Right cardiac atrium (tissue), 5 donors: ENCODE measurements at regions not wholly inside any gene's neighbourhood (a gene's known extent, or its start where the extent isn't known, plus 50 kb on each side); places are given as distances from the start of the nearest gene placed in this dataset.

Source experiments
- ATAC-seq, 2 donors: fragments of 200-7000 bp; cut with Tn5 transposase; one replicate each; pipeline versions ENCODE4 v1.8.0 to v1.9.1; 2020; ENCODE audit warnings: moderate library complexity in 2 of 2, mild to moderate bottlenecking in 1 of 2
- DNase-seq, 3 donors: peaks; one replicate each; pipeline ENCODE4 v3.0.0-alpha.2; 2020
- H3K27ac ChIP-seq: one replicate; pipeline ENCODE4 v1.5.1; 2013; ENCODE audit warnings: mild to moderate bottlenecking, low read length, control low read depth, moderate library complexity
- H3K27me3 ChIP-seq: one replicate; pipeline ENCODE4 v1.6.1; 2013; ENCODE audit not compliant: control insufficient read depth, insufficient read depth
- H3K4me1 ChIP-seq: one replicate; pipeline ENCODE4 v1.6.1; 2013; ENCODE audit warnings: low read length; ENCODE audit not compliant: control insufficient read depth, insufficient read depth
- H3K4me3 ChIP-seq: one replicate; pipeline ENCODE4 v1.5.1; 2013; ENCODE audit warnings: low read length, control low read depth
- H3K9me3 ChIP-seq: one replicate; pipeline ENCODE4 v1.6.1; 2013; ENCODE audit warnings: low read length; ENCODE audit not compliant: control insufficient read depth
- WGBS: extraction: QIAGEN DNeasy Blood & Tissue Kit; methylation state at CpG from one replicate; pipeline ENCODE4 v1.1.7; 2013; 5-methylcytosine and 5-hydroxymethylcytosine counted together
- intact Hi-C, 4 donors: fragments of 100-400 bp; cut with DNase I; formaldehyde crosslinking; loops; one replicate each; pipeline versions ENCODE4 v1.11.0 to v1.14.0; 2022 to 2023
- donor health status: healthy with polysubstance abuse.
- donor health status: DM: no; HTN: yes; CAD: no.
- donor health status: DM: no; HTN: no; CAD: no.
- donor health status: DM: no; HTN: yes; CAD: no; lungs with severe emphysema.
- donor health status: DM: yes; HTN: yes; CAD: no.

- intact Hi-C loops = no loop called here
- H3K4me1 ChIP-seq = no peaks in the 10 kb centered on the region
- DNase-seq (no peak), ATAC-seq (no peak)
- WGBS = 63% methylated on average over 3 of the region's 3 CpGs
- no peak overlapping the region for H3K4me3 ChIP-seq
- no peaks in the 10 kb centered on the region for H3K9me3 ChIP-seq
- H3K27me3 ChIP-seq = no peaks in the 10 kb centered on the region
- H3K27ac ChIP-seq = no peak overlapping the region
These were observed 433.6 kb downstream of the PTPRU start for GRCh38 chr1:29669912-29670311.

- intact Hi-C loops = no loop called here
These were observed 433.0 kb downstream of the PTPRU start for GRCh38 chr1:29669158-29669871.

GRCh38 chr1:29668551-29669157 lies 432.3 kb downstream of the PTPRU start:
- intact Hi-C loops = no loop called here

More at GRCh38 chr1:29669158-29669871, 433.0 kb downstream of the PTPRU start:
- H3K27me3 ChIP-seq = peaks cover under 1% of the 10 kb centered on the region
- ATAC-seq (peak in 1 of 2 donors; percentile 31), DNase-seq (no peak)
- no peak overlapping the region for H3K27ac ChIP-seq
- no peaks in the 10 kb centered on the region for H3K4me1 ChIP-seq
- no peak overlapping the region for H3K4me3 ChIP-seq
- 71% methylated on average over 10 of the region's 10 CpGs for WGBS
- H3K9me3 ChIP-seq = no peaks in the 10 kb centered on the region

GRCh38 chr1:29667951-29668350 lies 431.6 kb downstream of the PTPRU start:
- intact Hi-C loops = no loop called here
- Histone ChIP-seq H3K4me1 (no peaks in the 10 kb centered on the region), H3K9me3 (no peaks in the 10 kb centered on the region), H3K27me3 (peaks cover 3% of the 10 kb centered on the region), H3K27ac (no peak overlapping the region), H3K4me3 (no peak overlapping the region)
- 81% methylated on average over 2 of the region's 2 CpGs for WGBS
- DNase-seq (no peak), ATAC-seq (no peak)

More at GRCh38 chr1:29668551-29669157, 432.3 kb downstream of the PTPRU start:
- no peak overlapping the region for H3K4me3 ChIP-seq
- peaks cover 3% of the 10 kb centered on the region for H3K27me3 ChIP-seq
- 51% methylated on average over 7 of the region's 7 CpGs for WGBS
- H3K9me3 ChIP-seq = no peaks in the 10 kb centered on the region
- no peaks in the 10 kb centered on the region for H3K4me1 ChIP-seq
- no peak for DNase-seq
- no peak for ATAC-seq
- no peak overlapping the region for H3K27ac ChIP-seq

GRCh38 chr1:29664711-29665110 lies 428.4 kb downstream of the PTPRU start:
- ATAC-seq = no peak
- no peaks in the 10 kb centered on the region for H3K9me3 ChIP-seq
- no peaks in the 10 kb centered on the region for H3K4me1 ChIP-seq
- no peak for DNase-seq
- no peak overlapping the region for H3K27ac ChIP-seq
- H3K27me3 ChIP-seq = peaks cover 3% of the 10 kb centered on the region
- intact Hi-C loops = no loop called here
- H3K4me3 ChIP-seq = no peak overlapping the region
- WGBS = 75% methylated on average over 2 of the region's 2 CpGs

GRCh38 chr1:29658688-29659087 lies 422.4 kb downstream of the PTPRU start:
- intact Hi-C loops = no loop called here
- 73% methylated on average over 1 of the region's 1 CpG for WGBS
- H3K27me3 ChIP-seq = no peaks in the 10 kb centered on the region
- DNase-seq (no peak), ATAC-seq (no peak)
- H3K27ac ChIP-seq = no peak overlapping the region
- H3K4me3 ChIP-seq = no peak overlapping the region
- H3K4me1 ChIP-seq = no peaks in the 10 kb centered on the region
- H3K9me3 ChIP-seq = no peaks in the 10 kb centered on the region

- WGBS = 73% methylated on average over 2 of the region's 2 CpGs
- H3K9me3 ChIP-seq = no peaks in the 10 kb centered on the region
These were observed 421.5 kb downstream of the PTPRU start for GRCh38 chr1:29657816-29658215.

GRCh38 chr1:29655945-29656850 lies 419.9 kb downstream of the PTPRU start:
- DNase-seq (no peak), ATAC-seq (no peak)
- whole genome bisulfite sequencing = 41% methylated on average over 8 of the region's 8 CpGs
- H3K9me3 ChIP-seq = no peaks in the 10 kb centered on the region
- no peaks in the 10 kb centered on the region for H3K4me1 ChIP-seq
- H3K27ac ChIP-seq = no peak overlapping the region
- intact Hi-C loops = no loop called here
- H3K27me3 ChIP-seq = no peaks in the 10 kb centered on the region
- H3K4me3 ChIP-seq = no peak overlapping the region

More at GRCh38 chr1:29657816-29658215, 421.5 kb downstream of the PTPRU start:
- Histone ChIP-seq H3K4me1 (no peaks in the 10 kb centered on the region), H3K27ac (no peak overlapping the region), H3K27me3 (no peaks in the 10 kb centered on the region), H3K4me3 (no peak overlapping the region)
- DNase-seq (no peak), ATAC-seq (no peak)
- intact Hi-C loops = no loop called here

GRCh38 chr1:29655145-29655544 lies 418.8 kb downstream of the PTPRU start:
- Histone ChIP-seq H3K4me1 (no peaks in the 10 kb centered on the region), H3K4me3 (no peak overlapping the region), H3K27ac (no peak overlapping the region), H3K27me3 (no peaks in the 10 kb centered on the region), H3K9me3 (no peaks in the 10 kb centered on the region)
- ATAC-seq (no peak), DNase-seq (no peak)
- WGBS = 88% methylated on average over 5 of the region's 5 CpGs
- intact Hi-C loops = no loop called here

GRCh38 chr1:29653886-29654450 lies 417.6 kb downstream of the PTPRU start:
- Histone ChIP-seq H3K27ac (no peak overlapping the region), H3K9me3 (no peaks in the 10 kb centered on the region), H3K4me3 (no peak overlapping the region), H3K27me3 (no peaks in the 10 kb centered on the region), H3K4me1 (no peaks in the 10 kb centered on the region)
- intact Hi-C loops = no loop called here
- 78% methylated on average over 3 of the region's 3 CpGs for WGBS
- ATAC-seq = no peak
- no peak for DNase-seq
